ENCODE measurements at regions not wholly inside any gene's neighbourhood (a gene's known extent, or its start where the extent isn't known, plus 50 kb on each side); places are given as distances from the start of the nearest gene placed in this dataset.

- TF ChIP-seq PPARA (CRISPR knock-in tag; IDR thresholded peaks at IDR 0.05; ENCODE audit: borderline replicate concordance): no peak
- no peak for TF ChIP-seq ZC3H10 (CRISPR knock-in tag; IDR thresholded peaks at IDR 0.05)
- no peak for TF ChIP-seq ZFP3 (CRISPR knock-in tag; IDR thresholded peaks at IDR 0.05)
- no peak for TF ChIP-seq BACH2 (CRISPR knock-in tag; IDR thresholded peaks at IDR 0.05; ENCODE audit: borderline replicate concordance)
- no peak for TF ChIP-seq PATZ1 (CRISPR knock-in tag; IDR thresholded peaks at IDR 0.05; ENCODE audit: borderline replicate concordance)
- TF ChIP-seq GLIS3 (CRISPR knock-in tag; IDR thresholded peaks at IDR 0.05): no peak
- no peak for TF ChIP-seq OSR1 (CRISPR knock-in tag; IDR thresholded peaks at IDR 0.05)
- TF ChIP-seq CREB5 (CRISPR knock-in tag; IDR thresholded peaks at IDR 0.05; ENCODE audit: low read depth): no peak
- no peak for TF ChIP-seq ZNF70 (CRISPR knock-in tag; IDR thresholded peaks at IDR 0.05)
- TF ChIP-seq RARB (CRISPR knock-in tag; IDR thresholded peaks at IDR 0.05): no peak
- TF ChIP-seq TSHZ2 (CRISPR knock-in tag; IDR thresholded peaks at IDR 0.05): no peak
- ATAC-seq: no peak
Observed at GRCh38 chr5:50922942-50923767, 256.7 kb downstream of the PARP8 start.

DNA sequence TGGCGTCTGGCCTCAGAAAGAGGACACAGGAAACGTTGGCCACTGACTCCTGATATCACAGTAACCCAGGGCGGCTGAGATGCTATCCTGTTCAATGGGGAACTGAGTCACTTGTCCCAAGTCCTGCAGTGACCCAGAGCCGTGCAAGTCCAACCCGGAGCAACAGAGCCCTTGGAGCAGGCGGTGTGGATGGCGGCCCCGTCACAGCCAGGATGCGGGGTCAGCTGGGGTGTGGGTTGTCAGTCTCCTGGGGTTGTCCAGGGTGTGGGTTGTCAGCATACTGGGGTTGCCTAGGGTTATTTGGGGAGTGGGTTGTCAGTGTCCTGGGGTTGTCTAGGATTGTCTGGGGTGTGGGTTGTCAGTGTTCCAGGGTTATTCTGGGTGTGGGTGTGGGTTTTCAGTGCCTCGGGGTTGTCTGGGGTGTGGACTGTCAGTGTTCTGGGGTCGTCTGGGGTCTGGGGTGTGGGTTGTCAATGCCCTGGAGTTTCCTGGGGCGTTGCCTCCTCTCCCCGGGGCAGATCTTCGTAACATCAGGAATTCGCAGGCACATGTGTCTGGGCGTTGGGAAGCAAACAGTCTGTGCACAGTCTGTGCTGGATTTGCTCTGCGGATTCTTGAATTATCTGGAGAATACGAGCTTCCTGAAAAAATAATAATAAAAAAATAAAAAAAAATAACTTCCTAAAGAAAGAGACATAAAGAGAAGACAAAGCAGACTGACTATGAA is 257.5 kb downstream of the PARP8 start:
- TF ChIP-seq ZNF8 (CRISPR knock-in tag; IDR thresholded peaks at IDR 0.05) (no peak), ESRRG (CRISPR knock-in tag; IDR thresholded peaks at IDR 0.05) (no peak), TSHZ2 (CRISPR knock-in tag; IDR thresholded peaks at IDR 0.05) (no peak)
- ATAC-seq: no peak

GRCh38 chr5:50927953-50928352 is 261.5 kb downstream of the PARP8 start:
- TF ChIP-seq PATZ1 (CRISPR knock-in tag; IDR thresholded peaks at IDR 0.05; ENCODE audit: borderline replicate concordance): no peak
- TF ChIP-seq CSDC2 (CRISPR knock-in tag; IDR thresholded peaks at IDR 0.05): no peak
- TF ChIP-seq TSHZ2 (CRISPR knock-in tag; IDR thresholded peaks at IDR 0.05): no peak
- no peak for TF ChIP-seq GLIS3 (CRISPR knock-in tag; IDR thresholded peaks at IDR 0.05)
- TF ChIP-seq ESRRG (CRISPR knock-in tag; IDR thresholded peaks at IDR 0.05): no peak
- no peak for TF ChIP-seq ZNF8 (CRISPR knock-in tag; IDR thresholded peaks at IDR 0.05)
- TF ChIP-seq ARNTL (CRISPR knock-in tag; IDR thresholded peaks at IDR 0.05; ENCODE audit: borderline replicate concordance, low read depth): no peak
- no peak for TF ChIP-seq ZNF70 (CRISPR knock-in tag; IDR thresholded peaks at IDR 0.05)
- no peak for TF ChIP-seq OSR1 (CRISPR knock-in tag; IDR thresholded peaks at IDR 0.05)
- no peak for TF ChIP-seq SNAI2 (CRISPR knock-in tag; IDR thresholded peaks at IDR 0.05)
- no peak for TF ChIP-seq ZFP30 (CRISPR knock-in tag; IDR thresholded peaks at IDR 0.05)
- TF ChIP-seq TCF4 (CRISPR knock-in tag; IDR thresholded peaks at IDR 0.05; ENCODE audit: borderline replicate concordance): no peak
- no peak for TF ChIP-seq CREB5 (CRISPR knock-in tag; IDR thresholded peaks at IDR 0.05; ENCODE audit: low read depth)
- TF ChIP-seq ZFP3 (CRISPR knock-in tag; IDR thresholded peaks at IDR 0.05): no peak
- TF ChIP-seq ISL1 (CRISPR knock-in tag; IDR thresholded peaks at IDR 0.05): no peak
- no peak for TF ChIP-seq ZC3H10 (CRISPR knock-in tag; IDR thresholded peaks at IDR 0.05)
- no peak for TF ChIP-seq ZNF565 (CRISPR knock-in tag; conservative IDR thresholded peaks at IDR 0.05; ENCODE audit: low read depth)
- TF ChIP-seq RARB (CRISPR knock-in tag; IDR thresholded peaks at IDR 0.05): no peak
- no peak for ATAC-seq

Measured in SK-N-SH treated with all-trans-retinoic acid at 6 μM for 48 hours (cell line).